IPS-15b (cell line): ENCODE measurements at regions not wholly inside any gene's neighbourhood (a gene's known extent, or its start where the extent isn't known, plus 50 kb on each side); places are given as distances from the start of the nearest gene placed in this dataset.
"Not testable (repeated sequence)": the region's sequence is repeated elsewhere in the genome, so short reads cannot be mapped to it uniquely, and the experiment has no call there.

Experiments used
- H3K27me3 ChIP-seq: one replicate; pipeline ENCODE4 v1.6.1; 2013; ENCODE audit warnings: low read length; ENCODE audit not compliant: control insufficient read depth, insufficient read depth
- H3K36me3 ChIP-seq: one replicate; pipeline ENCODE4 v1.6.1; 2013; ENCODE audit warnings: low read length; ENCODE audit not compliant: control insufficient read depth, insufficient read depth
- H3K4me1 ChIP-seq: one replicate; pipeline ENCODE4 v1.6.1; 2013; ENCODE audit warnings: mild to moderate bottlenecking, low read length; ENCODE audit not compliant: control insufficient read depth, insufficient read depth
- H3K4me3 ChIP-seq: one replicate; pipeline ENCODE4 v1.5.1; 2013; ENCODE audit warnings: low read depth, low read length
- H3K9ac ChIP-seq: one replicate; pipeline ENCODE4 v1.6.1; 2013; ENCODE audit warnings: low read depth, mild to moderate bottlenecking, low read length
- H3K9me3 ChIP-seq: one replicate; pipeline ENCODE4 v1.6.1; 2013; ENCODE audit warnings: mild to moderate bottlenecking, low read length; ENCODE audit not compliant: control insufficient read depth, insufficient read depth

DNA sequence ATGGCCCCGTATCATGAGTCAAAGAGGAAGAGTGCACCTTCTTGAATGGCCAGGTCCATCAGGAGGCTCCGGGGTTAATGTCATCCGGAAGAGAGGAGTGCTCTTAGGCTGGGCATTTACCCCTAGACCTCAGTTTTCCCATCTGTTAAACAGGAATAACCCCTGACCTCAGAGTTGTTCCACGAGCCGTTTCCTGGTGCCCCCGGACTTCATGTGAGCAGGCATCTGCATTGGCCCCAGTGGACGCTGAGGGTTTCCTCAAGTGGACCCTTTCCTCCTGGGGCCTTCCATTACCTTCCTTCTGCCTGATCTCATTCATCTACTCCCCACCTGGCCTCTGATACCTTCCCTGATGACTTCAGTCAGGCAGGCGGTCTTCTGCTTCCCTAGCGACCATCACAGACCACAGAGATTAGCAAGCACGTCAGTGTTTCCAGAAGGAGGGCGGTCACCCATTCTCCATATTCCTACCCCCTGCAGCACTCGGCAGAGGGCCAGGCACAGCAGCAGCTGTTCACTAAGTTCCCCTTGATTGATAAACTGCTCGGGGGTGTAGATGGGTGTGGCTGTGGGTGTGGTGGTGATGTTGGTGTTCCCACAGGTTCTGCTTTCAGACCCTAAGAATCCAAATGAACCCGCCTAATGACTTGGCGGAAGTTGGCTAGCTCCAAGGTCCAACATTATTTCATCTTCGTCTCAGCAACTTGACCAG is 346.6 kb upstream of the TNRC6C start:
- no peaks in the 10 kb centered on the region for H3K27me3 ChIP-seq
- peaks cover 2% of the 10 kb centered on the region for H3K4me1 ChIP-seq
- H3K9ac ChIP-seq = no peak overlapping the region
- no peak overlapping the region for H3K4me3 ChIP-seq
- no peaks in the 10 kb centered on the region for H3K9me3 ChIP-seq
- H3K36me3 ChIP-seq = no peaks in the 10 kb centered on the region

DNA sequence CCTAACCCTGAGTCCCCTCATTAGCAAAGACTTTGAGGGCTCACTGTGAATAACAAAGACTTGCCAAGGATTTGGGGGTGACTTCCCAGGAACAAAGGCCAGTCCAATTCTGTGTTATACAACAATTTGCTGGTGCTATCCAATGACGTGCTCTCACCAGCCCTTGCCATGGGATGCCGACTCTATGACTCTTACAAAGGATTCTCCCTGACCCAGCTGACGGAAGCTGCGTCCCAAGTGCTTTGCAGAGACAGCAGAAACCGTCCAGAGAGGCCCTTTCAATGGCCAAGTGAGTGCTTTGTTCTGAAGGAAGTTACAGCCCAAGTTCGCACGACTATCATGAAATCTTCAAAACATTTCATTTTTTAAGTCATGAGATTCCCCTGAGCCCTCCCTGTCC is 345.3 kb upstream of the TNRC6C start:
- Histone ChIP-seq H3K4me3 (no peak overlapping the region), H3K4me1 (peaks cover 4% of the 10 kb centered on the region), H3K27me3 (no peaks in the 10 kb centered on the region), H3K9ac (no peak overlapping the region), H3K9me3 (no peaks in the 10 kb centered on the region), H3K36me3 (no peaks in the 10 kb centered on the region)

DNA sequence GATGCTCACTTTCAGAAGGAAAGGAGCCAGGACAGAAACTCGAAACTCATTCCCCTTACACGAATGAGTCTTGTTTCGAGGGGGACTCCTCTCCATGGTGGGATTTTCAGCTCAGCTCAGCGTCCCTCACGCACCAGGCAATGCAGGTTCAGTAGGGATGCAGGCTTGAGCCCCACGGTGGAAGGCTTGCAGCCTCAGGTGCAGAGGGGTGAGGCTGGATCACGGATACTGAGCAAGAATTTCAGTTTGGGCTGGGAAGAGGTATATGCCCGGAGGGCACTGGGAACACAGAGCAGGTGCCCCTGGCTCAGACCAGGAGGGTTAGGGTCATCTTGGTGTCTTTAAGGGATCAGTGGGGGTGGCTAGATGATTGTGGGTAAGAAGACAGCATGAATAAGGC is 344.9 kb upstream of the TNRC6C start:
- Histone ChIP-seq H3K9ac (no peak overlapping the region), H3K27me3 (no peaks in the 10 kb centered on the region), H3K4me1 (peaks cover 4% of the 10 kb centered on the region), H3K4me3 (no peak overlapping the region), H3K9me3 (no peaks in the 10 kb centered on the region), H3K36me3 (no peaks in the 10 kb centered on the region)

DNA sequence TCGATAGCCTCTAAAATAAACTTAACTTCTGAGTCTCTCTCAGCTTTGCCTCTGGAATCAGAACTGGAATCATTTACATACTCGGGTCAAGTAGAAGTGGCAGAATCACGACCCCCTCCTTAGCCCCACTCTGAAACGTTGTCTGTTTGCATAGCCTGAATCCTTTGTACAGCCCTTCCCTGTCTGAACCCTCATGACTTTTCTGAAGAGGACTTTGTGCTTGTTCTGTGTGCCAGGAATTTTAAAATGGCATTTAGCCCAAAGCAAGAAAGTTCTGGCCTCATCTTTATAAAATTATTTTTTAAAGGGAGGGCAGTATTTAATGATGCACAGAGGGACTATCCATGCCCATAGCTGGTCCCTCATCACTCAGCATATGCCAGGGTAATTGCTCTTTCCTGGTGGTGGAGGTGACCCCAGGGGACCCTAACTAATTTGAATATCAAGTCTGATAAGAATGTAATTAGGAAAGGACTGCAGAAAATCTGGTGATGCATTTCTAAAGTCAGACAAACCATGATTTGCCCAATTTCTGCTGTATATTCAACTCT is 342.7 kb upstream of the TNRC6C start:
- H3K36me3 ChIP-seq = no peaks in the 10 kb centered on the region
- H3K9me3 ChIP-seq = no peaks in the 10 kb centered on the region
- peaks cover 4% of the 10 kb centered on the region for H3K4me1 ChIP-seq
- H3K4me3 ChIP-seq = no peak overlapping the region
- H3K27me3 ChIP-seq = no peaks in the 10 kb centered on the region
- no peak overlapping the region for H3K9ac ChIP-seq

DNA sequence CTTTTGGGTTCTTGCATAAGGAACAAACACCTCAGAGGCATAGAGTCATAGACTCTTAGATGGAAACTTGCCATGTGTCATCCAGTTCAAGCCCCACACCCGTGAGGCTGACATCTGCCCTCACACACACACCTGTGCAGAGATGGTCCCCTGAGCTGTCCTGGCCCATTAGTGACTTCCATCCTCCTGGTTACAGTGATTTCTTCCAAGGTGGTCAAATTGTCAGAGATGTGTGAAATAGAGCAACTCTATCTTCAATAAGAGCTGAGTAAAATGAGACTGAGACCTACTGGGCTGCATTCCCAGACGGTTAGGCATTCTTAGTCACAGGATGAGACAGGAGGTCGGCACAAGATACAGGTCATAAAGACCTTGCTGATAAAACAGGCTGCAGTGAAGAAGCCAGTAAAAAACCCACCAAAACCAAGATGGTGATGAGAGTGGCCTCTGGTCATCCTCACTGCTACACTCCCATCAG is 342.2 kb upstream of the TNRC6C start:
- Histone ChIP-seq H3K9ac (no peak overlapping the region), H3K27me3 (no peaks in the 10 kb centered on the region)

DNA sequence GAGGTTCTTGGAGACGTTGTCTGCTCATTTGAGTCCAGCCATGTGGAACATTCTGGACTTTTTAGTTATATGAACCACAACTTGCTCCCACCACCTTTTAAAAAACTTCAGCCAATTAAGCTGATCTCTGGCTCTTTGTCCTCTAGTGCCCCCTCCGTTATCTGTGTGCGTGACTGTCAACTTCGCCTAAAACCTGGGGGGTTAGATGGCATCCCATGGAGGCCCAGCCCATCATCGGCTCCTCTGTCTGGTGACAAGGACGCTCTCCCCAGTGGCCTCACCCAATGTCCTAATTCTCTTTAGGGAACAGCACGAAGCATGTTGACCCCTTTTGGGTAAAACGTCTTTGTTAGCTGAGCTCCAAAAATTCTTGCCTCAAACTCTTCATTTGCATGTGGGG is 341.0 kb upstream of the TNRC6C start:
- no peaks in the 10 kb centered on the region for H3K36me3 ChIP-seq
- H3K9me3 ChIP-seq = no peaks in the 10 kb centered on the region
- peaks cover 3% of the 10 kb centered on the region for H3K4me1 ChIP-seq
- no peaks in the 10 kb centered on the region for H3K27me3 ChIP-seq
- H3K9ac ChIP-seq = no peak overlapping the region
- no peak overlapping the region for H3K4me3 ChIP-seq

More for the DNA sequence above, 342.2 kb upstream of the TNRC6C start:
- no peaks in the 10 kb centered on the region for H3K36me3 ChIP-seq
- H3K4me3 ChIP-seq = no peak overlapping the region
- H3K9me3 ChIP-seq = no peaks in the 10 kb centered on the region
- peaks cover 4% of the 10 kb centered on the region for H3K4me1 ChIP-seq

- Histone ChIP-seq H3K4me1 (peaks cover 3% of the 10 kb centered on the region), H3K36me3 (no peaks in the 10 kb centered on the region), H3K9ac (no peak overlapping the region), H3K27me3 (no peaks in the 10 kb centered on the region), H3K4me3 (no peak overlapping the region), H3K9me3 (no peaks in the 10 kb centered on the region)
Measured at GRCh38 chr17:77618173-77618572, 340.3 kb upstream of the TNRC6C start.

GRCh38 chr17:77618731-77619130 is 339.8 kb upstream of the TNRC6C start:
- no peak overlapping the region for H3K4me3 ChIP-seq
- H3K27me3 ChIP-seq = no peaks in the 10 kb centered on the region
- H3K36me3 ChIP-seq = no peaks in the 10 kb centered on the region
- H3K4me1 ChIP-seq = peaks cover 3% of the 10 kb centered on the region
- no peaks in the 10 kb centered on the region for H3K9me3 ChIP-seq
- H3K9ac ChIP-seq = no peak overlapping the region

DNA sequence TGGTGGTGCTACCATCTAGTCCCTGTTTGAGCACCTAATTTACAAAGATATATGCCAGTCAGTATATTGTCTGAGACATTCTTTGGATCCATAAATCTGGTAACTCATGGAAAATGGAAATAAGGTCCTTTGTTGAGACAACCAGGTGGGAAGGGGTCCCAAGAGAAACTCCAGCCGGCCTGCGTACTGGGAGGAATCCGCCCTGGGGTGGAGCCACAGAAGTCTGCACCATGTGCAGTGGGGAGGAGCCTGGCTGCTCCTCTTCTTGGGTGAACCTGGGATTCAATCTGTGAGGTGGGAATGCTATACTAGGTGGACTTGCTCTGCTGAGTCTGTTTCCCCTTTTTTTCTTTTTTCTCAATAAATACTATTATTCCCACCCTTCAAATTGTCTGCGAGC is 339.2 kb upstream of the TNRC6C start:
- peaks cover 3% of the 10 kb centered on the region for H3K4me1 ChIP-seq
- no peak overlapping the region for H3K4me3 ChIP-seq
- H3K27me3 ChIP-seq = no peaks in the 10 kb centered on the region
- no peaks in the 10 kb centered on the region for H3K9me3 ChIP-seq
- no peaks in the 10 kb centered on the region for H3K36me3 ChIP-seq
- H3K9ac ChIP-seq = no peak overlapping the region

GRCh38 chr17:77619851-77620250 is 338.7 kb upstream of the TNRC6C start:
- Histone ChIP-seq H3K36me3 (no peaks in the 10 kb centered on the region), H3K9me3 (no peaks in the 10 kb centered on the region), H3K4me1 (peaks cover 3% of the 10 kb centered on the region), H3K4me3 (no peak overlapping the region), H3K27me3 (no peaks in the 10 kb centered on the region), H3K9ac (no peak overlapping the region)

DNA sequence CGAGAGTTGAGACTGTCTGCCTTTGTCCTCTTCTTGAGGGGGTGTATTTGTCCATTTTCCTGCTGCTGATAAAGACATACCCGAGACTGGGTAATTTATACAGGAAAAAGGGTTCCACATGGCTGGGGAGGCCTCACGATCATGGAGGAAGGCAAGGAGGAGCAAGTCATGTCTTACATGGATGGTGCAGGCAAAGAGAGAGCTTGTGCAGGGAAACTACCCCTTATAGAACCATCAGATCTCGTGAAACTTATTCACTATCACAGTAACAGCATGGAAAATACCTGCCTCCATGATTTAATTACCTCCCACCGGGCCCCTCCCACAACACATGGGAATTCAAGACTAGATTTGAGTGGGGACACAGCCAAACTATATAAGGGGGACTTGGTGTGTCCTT is 338.2 kb upstream of the TNRC6C start:
- Histone ChIP-seq H3K4me3 (no peak overlapping the region), H3K36me3 (no peaks in the 10 kb centered on the region), H3K9ac (no peak overlapping the region), H3K27me3 (no peaks in the 10 kb centered on the region), H3K4me1 (peaks cover 3% of the 10 kb centered on the region), H3K9me3 (no peaks in the 10 kb centered on the region)

DNA sequence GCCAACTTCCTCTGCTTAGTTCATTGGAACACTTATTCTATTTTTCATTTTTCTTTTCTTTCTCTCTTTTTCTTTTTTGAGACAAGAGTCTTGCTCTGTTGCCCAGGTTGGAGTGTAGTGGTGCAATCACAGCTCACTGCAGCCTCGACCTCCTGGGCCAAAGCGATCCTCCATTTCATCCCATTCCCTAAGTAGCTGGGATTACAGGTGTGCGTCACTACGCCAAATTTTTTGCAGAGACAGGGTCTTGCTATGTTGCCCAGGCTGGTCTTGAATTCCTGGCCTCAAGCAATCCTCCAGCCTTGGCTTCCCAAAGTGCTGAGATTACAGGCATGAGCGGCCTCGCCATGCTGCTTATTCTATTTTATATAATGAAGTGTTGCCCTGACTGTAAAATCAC is 336.4 kb upstream of the TNRC6C start:
- not testable (repeated sequence) for H3K9me3 ChIP-seq, H3K4me3 ChIP-seq, H3K4me1 ChIP-seq, H3K36me3 ChIP-seq, H3K27me3 ChIP-seq, H3K9ac ChIP-seq
